Heart left ventricle (tissue), 16 donors: ENCODE measurements at regions not wholly inside any gene's neighbourhood (a gene's known extent, or its start where the extent isn't known, plus 50 kb on each side); places are given as distances from the start of the nearest gene placed in this dataset.
A peak's percentile ranks its signal among the peaks of the same experiment; 100 is the strongest.

Experiments
- ATAC-seq, 4 donors: fragments of 200-7000 bp; cut with Tn5 transposase; one replicate each; pipeline ENCODE4 v1.9.1; 2020 to 2022; ENCODE audit warnings: moderate library complexity in 4 of 4, mild to moderate bottlenecking in 3 of 4, moderate number of reproducible peaks in 1 of 4
- DNase-seq, 5 donors: peaks; one replicate each; pipeline ENCODE4 v3.0.0-alpha.2; 2020
- H3K27ac ChIP-seq, 12 donors: fragments of 200-600 bp; sonication (generic) in 4 of 12; one replicate each; pipeline versions ENCODE4 v1.5.0 to v1.8.0; 2016 to 2022; ENCODE audit warnings: mild to moderate bottlenecking in 2 of 12
- H3K27me3 ChIP-seq, 9 donors: fragments of 200-600 bp; sonication (generic) in 2 of 9; one replicate each; pipeline versions ENCODE4 v1.5.1 to v1.8.0; 2016 to 2022; ENCODE audit warnings: mild to moderate bottlenecking in 3 of 9
- H3K36me3 ChIP-seq, 9 donors: fragments of 200-600 bp; sonication (generic) in 2 of 9; one replicate each; pipeline versions ENCODE4 v1.5.0 to v1.8.0; 2018 to 2022; ENCODE audit warnings: mild to moderate bottlenecking in 2 of 9
- H3K4me1 ChIP-seq, 12 donors: fragments of 200-600 bp; sonication (generic) in 4 of 12; one replicate each; pipeline versions ENCODE4 v1.5.0 to v1.8.0; 2016 to 2022; ENCODE audit warnings: mild to moderate bottlenecking in 3 of 12
- H3K4me3 ChIP-seq, 12 donors: fragments of 200-600 bp; sonication (generic) in 4 of 12; one replicate each; pipeline versions ENCODE4 v1.5.0 to v1.8.0; 2017 to 2022; ENCODE audit warnings: mild to moderate bottlenecking in 9 of 12, moderate library complexity in 4 of 12
- H3K9me3 ChIP-seq, 12 donors: fragments of 200-600 bp; sonication (generic) in 4 of 12; one replicate each; pipeline versions ENCODE4 v1.5.0 to v1.8.0; 2016 to 2022; ENCODE audit warnings: mild to moderate bottlenecking in 1 of 12
- CTCF ChIP-seq, 12 donors: fragments of 200-600 bp; sonication (generic) in 4 of 12; IDR thresholded peaks; one replicate each; pipeline versions ENCODE4 v1.5.0 to v1.8.0; 2018 to 2022; ENCODE audit warnings: antibody characterized with exemption in 12 of 12, mild to moderate bottlenecking in 5 of 12
- POLR2A ChIP-seq, 2 donors: fragments of 450-650 bp; IDR thresholded peaks; one replicate each; pipeline ENCODE4 v1.6.1; 2017; ENCODE audit warnings: antibody characterized with exemption in 2 of 2, mild to moderate bottlenecking in 2 of 2, moderate library complexity in 2 of 2
- WGBS, 4 donors: extraction: QIAGEN DNeasy Blood & Tissue Kit in 2 of 4; methylation state at CpG; one replicate each; pipeline versions ENCODE4 v1.1.5 to v1.1.7; 2013 to 2018; 5-methylcytosine and 5-hydroxymethylcytosine counted together
- intact Hi-C, 10 donors: fragments of 100-400 bp; cut with DNase I; formaldehyde crosslinking; loops; one replicate each; pipeline versions ENCODE4 v1.11.1 to v1.14.2; 2022
- donor health status: ischemic (EF 13 %, LVEDD 7.1; RV severe dilation, severe dysfunction).
- donor health status: healthy with polysubstance abuse.
- donor health status: DM: no; HTN: yes; CAD: no.
- donor health status: DM: no; HTN: no; CAD: no.
- donor health status: ischemic (EF 25% LVEDD 6.9; RV normal size, moderate dysfunction).
- donor health status: ischemic (EF 25% LVEDD 5.7; RV mildly dilated, moderate dysfunction).
- donor health status: healthy.
- donor health status: DM: yes; HTN: yes; CAD: no.
- donor health status: ischemic (EF 35%, LVEDD 5.7; RV mildly dilated, moderate dysfunction).
- donor health status: nonischemic (EF 11% LVEDD 7.7; RV severe dilation, severe dysfunction).
- donor health status: DM: yes; HTN: yes; CAD: no.
- donor health status: PGD.
- donor health status: ischemic (EF 29% LVEDD 5.4; RV normal size, mild dysfunction).
- donor health status: nonischemic (EF 23%, LVEDD 6.1; RV moderate dilation, normal function).

GRCh38 chr1:99180343-99180808 lies 83.9 kb upstream of the PLPPR4 start:
- DNase-seq = peak in 4 of 5 donors; percentile 61 to 79 (median 72)
- peak; percentile 80 to 98 (median 92) for ATAC-seq
- Histone ChIP-seq H3K4me1 (peaks cover 0 to 9% (median 4%) of the 10 kb centered on the region in 12 donors), H3K4me3 (peak overlapping the region in 1 of 12 donors; percentile 19), H3K27ac (peak overlapping the region in 5 of 12 donors; percentile 4 to 43 (median 39)), H3K9me3 (no peaks in the 10 kb centered on the region), H3K27me3 (no peaks in the 10 kb centered on the region), H3K36me3 (no peaks in the 10 kb centered on the region)
- TF ChIP-seq CTCF (IDR thresholded peaks at IDR 0.05) = peak; percentile 72 to 95 (median 84)
- no peak for TF ChIP-seq POLR2A (IDR thresholded peaks at IDR 0.05)
- 4 to 7% (median 5%) methylated on average over 3 of the region's 3 CpGs for WGBS, 4 donors
- intact Hi-C loops = loop anchor here in 9 of 10 donors (1.0 to 10.0 kb wide), 11 partner anchors 297 to 554 kb away; no protein-coding TSS in a partner anchor

- H3K4me3 ChIP-seq = peak overlapping the region in 1 of 12 donors; percentile 19
- H3K27me3 ChIP-seq = no peaks in the 10 kb centered on the region
- TF ChIP-seq POLR2A (IDR thresholded peaks at IDR 0.05) (no peak), CTCF (IDR thresholded peaks at IDR 0.05) (no peak)
- ATAC-seq = peak in 2 of 4 donors; percentile 32 to 36
- H3K27ac ChIP-seq = peak overlapping the region in 4 of 12 donors; percentile 4 to 43 (median 36)
- H3K36me3 ChIP-seq = no peaks in the 10 kb centered on the region
- H3K9me3 ChIP-seq = no peaks in the 10 kb centered on the region
- WGBS, 4 donors = 54 to 72% (median 61%) methylated on average over 2 of the region's 2 CpGs
- DNase-seq = no peak
- H3K4me1 ChIP-seq = peaks cover 0 to 9% (median 4%) of the 10 kb centered on the region in 12 donors
- intact Hi-C loops = loop anchor here in 9 of 10 donors (1.0 to 10.0 kb wide), 11 partner anchors 296 to 554 kb away; no protein-coding TSS in a partner anchor
Measured at GRCh38 chr1:99180915-99181314, 83.4 kb upstream of the PLPPR4 start.

- peak in 1 of 4 donors; percentile 45 for ATAC-seq
- WGBS, 4 donors = 79 to 84% (median 81%) methylated on average over 2 of the region's 2 CpGs
Measured at GRCh38 chr1:99181892-99182291, 82.4 kb upstream of the PLPPR4 start.

More at GRCh38 chr1:99181892-99182291, 82.4 kb upstream of the PLPPR4 start:
- Histone ChIP-seq H3K36me3 (no peaks in the 10 kb centered on the region), H3K4me1 (peaks cover 0 to 9% (median 4%) of the 10 kb centered on the region in 12 donors), H3K27ac (no peak overlapping the region), H3K9me3 (no peaks in the 10 kb centered on the region), H3K27me3 (no peaks in the 10 kb centered on the region), H3K4me3 (no peak overlapping the region)
- TF ChIP-seq POLR2A (IDR thresholded peaks at IDR 0.05) = no peak
- no peak for TF ChIP-seq CTCF (IDR thresholded peaks at IDR 0.05)
- DNase-seq = no peak
- intact Hi-C loops = loop anchor here in 9 of 10 donors (2.0 to 10.0 kb wide), 8 partner anchors 295 to 553 kb away; no protein-coding TSS in a partner anchor
